H9 (cell line): ENCODE measurements at regions not wholly inside any gene's neighbourhood (a gene's known extent, or its start where the extent isn't known, plus 50 kb on each side); places are given as distances from the start of the nearest gene placed in this dataset.

Source experiments
- DNase-seq: peaks from one replicate; pipeline ENCODE4 v3.0.0-alpha.2; 2017
- H2AFZ ChIP-seq: one replicate; pipeline ENCODE4 v1.6.1; 2013; ENCODE audit warnings: mild to moderate bottlenecking, low read length, control low read depth, moderate library complexity
- H2AK5ac ChIP-seq: 2 replicates; pipeline ENCODE4 v1.6.1; 2013; ENCODE audit warnings: low read length, control low read depth, mixed read lengths; ENCODE audit not compliant: insufficient read length
- H2BK120ac ChIP-seq: one replicate; pipeline ENCODE4 v1.6.1; 2013; ENCODE audit warnings: low read depth, mild to moderate bottlenecking, low read length, control low read depth, inconsistent platforms; ENCODE audit not compliant: poor library complexity, severe bottlenecking
- H2BK12ac ChIP-seq: 2 replicates; pipeline ENCODE4 v1.6.1; 2013; ENCODE audit warnings: low read length, control low read depth, mixed read lengths, low read depth; ENCODE audit not compliant: insufficient read length
- H2BK15ac ChIP-seq: 2 replicates; pipeline ENCODE4 v1.6.1; 2013; ENCODE audit warnings: low read depth, low read length, control low read depth
- H2BK20ac ChIP-seq: one replicate; pipeline ENCODE4 v1.6.1; 2013; ENCODE audit warnings: low read depth, mild to moderate bottlenecking, low read length, control low read depth, inconsistent platforms; ENCODE audit not compliant: poor library complexity, severe bottlenecking
- H2BK5ac ChIP-seq: 2 replicates; pipeline ENCODE4 v1.6.1; 2013; ENCODE audit warnings: low read length, control low read depth, mixed read lengths; ENCODE audit not compliant: insufficient read length
- H3K14ac ChIP-seq: 2 replicates; pipeline ENCODE4 v1.6.1; 2013; ENCODE audit warnings: low read length, control low read depth; ENCODE audit not compliant: insufficient read depth
- H3K18ac ChIP-seq: 2 replicates; pipeline ENCODE4 v1.6.1; 2013; ENCODE audit warnings: low read depth, mild to moderate bottlenecking, mixed read lengths, low read length, control low read depth; ENCODE audit not compliant: insufficient read length
- H3K23ac ChIP-seq: 2 replicates; pipeline ENCODE4 v1.6.1; 2013; ENCODE audit warnings: low read length, control low read depth, mixed read lengths, low read depth; ENCODE audit not compliant: insufficient read length
- H3K23me2 ChIP-seq: 2 replicates; pipeline ENCODE4 v1.6.1; 2013; ENCODE audit warnings: low read depth, mild to moderate bottlenecking, mixed read lengths, low read length, control low read depth; ENCODE audit not compliant: insufficient read length, poor library complexity, severe bottlenecking
- H3K27ac ChIP-seq: 2 replicates; pipeline ENCODE4 v1.5.1; 2013; ENCODE audit warnings: low read length, control low read depth, mixed read lengths, low read depth; ENCODE audit not compliant: insufficient read length
- H3K27me3 ChIP-seq: 2 replicates; pipeline ENCODE4 v1.6.1; 2013; ENCODE audit warnings: low read length, control low read depth, inconsistent platforms; ENCODE audit not compliant: insufficient read depth
- H3K4ac ChIP-seq: 2 replicates; pipeline ENCODE4 v1.6.1; 2013; ENCODE audit warnings: low read depth, mild to moderate bottlenecking, control low read depth, inconsistent platforms, low read length, moderate library complexity
- H3K4me1 ChIP-seq: 2 replicates; pipeline ENCODE4 v1.6.1; 2013; ENCODE audit warnings: low read length, control low read depth, inconsistent platforms; ENCODE audit not compliant: insufficient read depth
- H3K4me2 ChIP-seq: 2 replicates; pipeline ENCODE4 v1.6.1; 2013; ENCODE audit warnings: low read length, control low read depth, mixed read lengths; ENCODE audit not compliant: insufficient read length, insufficient read depth
- H3K56ac ChIP-seq: 2 replicates; pipeline ENCODE4 v1.6.1; 2013; ENCODE audit warnings: low read depth, mild to moderate bottlenecking, mixed read lengths, low read length, control low read depth; ENCODE audit not compliant: insufficient read length
- H3K79me1 ChIP-seq: 2 replicates; pipeline ENCODE4 v1.6.1; 2013; ENCODE audit warnings: low read depth, mild to moderate bottlenecking, moderate library complexity, low read length, control low read depth, inconsistent platforms; ENCODE audit not compliant: insufficient read depth, poor library complexity, severe bottlenecking
- H3K79me2 ChIP-seq: 2 replicates; pipeline ENCODE4 v1.6.1; 2013; ENCODE audit warnings: low read length, control low read depth, inconsistent platforms; ENCODE audit not compliant: insufficient read depth
- H3K9ac ChIP-seq: 2 replicates; pipeline ENCODE4 v1.6.1; 2013; ENCODE audit warnings: low read length, control low read depth, mixed read lengths; ENCODE audit not compliant: insufficient read length; ENCODE audit errors: extremely low read depth
- H3K9me3 ChIP-seq: one replicate; pipeline ENCODE4 v1.6.1; 2013; ENCODE audit warnings: low read depth, low read length, inconsistent platforms; ENCODE audit not compliant: control insufficient read depth
- H3T11ph ChIP-seq: one replicate; pipeline ENCODE4 v1.6.1; 2013; ENCODE audit warnings: mild to moderate bottlenecking, low read length, control low read depth, inconsistent platforms
- H4K20me1 ChIP-seq: one replicate; pipeline ENCODE4 v1.6.1; 2013; ENCODE audit not compliant: control insufficient read depth, insufficient read length, insufficient read depth
- H4K5ac ChIP-seq: 2 replicates; pipeline ENCODE4 v1.6.1; 2013; ENCODE audit warnings: low read depth, mild to moderate bottlenecking, mixed read lengths, low read length, control low read depth; ENCODE audit not compliant: insufficient read length
- H4K8ac ChIP-seq: replicated peaks from 2 replicates; pipeline ENCODE4 v1.6.1; 2013; ENCODE audit warnings: low read length, control low read depth, mixed read lengths, low read depth; ENCODE audit not compliant: insufficient read length
- H4K91ac ChIP-seq: 2 replicates; pipeline ENCODE4 v1.6.1; 2013; ENCODE audit warnings: low read depth, mild to moderate bottlenecking, moderate library complexity, mixed read lengths, low read length, control low read depth; ENCODE audit not compliant: insufficient read length
- H3K27ac Mint-ChIP-seq, 3 experiments: 2 replicates in 2 of 3; 3 replicates in 1 of 3; pipeline ENCODE4 v1.8.0; 2020 to 2021; ENCODE audit warnings: mixed read lengths in 3 of 3, mild to moderate bottlenecking in 1 of 3, moderate library complexity in 1 of 3
- H3K27me3 Mint-ChIP-seq: 2 replicates; pipeline ENCODE4 v1.8.0; 2021; ENCODE audit warnings: low read depth, mild to moderate bottlenecking, moderate library complexity, mixed read lengths
- H3K36me3 Mint-ChIP-seq, 3 experiments: 2 replicates in 2 of 3; 3 replicates in 1 of 3; pipeline ENCODE4 v1.8.0; 2020 to 2021; ENCODE audit warnings: low read depth in 3 of 3, mixed read lengths in 3 of 3; ENCODE audit not compliant: insufficient read depth in 1 of 3
- H3K4me1 Mint-ChIP-seq, 2 experiments: 2 replicates each; pipeline ENCODE4 v1.8.0; 2020; ENCODE audit warnings: mixed read lengths in 2 of 2
- H3K4me3 Mint-ChIP-seq, 2 experiments: 2 replicates in 1 of 2; 3 replicates in 1 of 2; pipeline ENCODE4 v1.8.0; 2020 to 2021; ENCODE audit warnings: mild to moderate bottlenecking in 2 of 2, mixed read lengths in 2 of 2, moderate library complexity in 1 of 2
- H3K9me3 Mint-ChIP-seq, 2 experiments: 2 replicates in 1 of 2; 3 replicates in 1 of 2; pipeline ENCODE4 v1.8.0; 2020; ENCODE audit warnings: mild to moderate bottlenecking in 2 of 2, mixed read lengths in 2 of 2, moderate library complexity in 1 of 2
- TF ChIP-seq, protein P1 (sequence below): fragments of 200-600 bp; sonication (generic); conservative IDR thresholded peaks from 3 replicates; pipeline ENCODE4 v1.8.0; 2021; ENCODE audit warnings: antibody characterized with exemption, mild to moderate bottlenecking

DNA sequence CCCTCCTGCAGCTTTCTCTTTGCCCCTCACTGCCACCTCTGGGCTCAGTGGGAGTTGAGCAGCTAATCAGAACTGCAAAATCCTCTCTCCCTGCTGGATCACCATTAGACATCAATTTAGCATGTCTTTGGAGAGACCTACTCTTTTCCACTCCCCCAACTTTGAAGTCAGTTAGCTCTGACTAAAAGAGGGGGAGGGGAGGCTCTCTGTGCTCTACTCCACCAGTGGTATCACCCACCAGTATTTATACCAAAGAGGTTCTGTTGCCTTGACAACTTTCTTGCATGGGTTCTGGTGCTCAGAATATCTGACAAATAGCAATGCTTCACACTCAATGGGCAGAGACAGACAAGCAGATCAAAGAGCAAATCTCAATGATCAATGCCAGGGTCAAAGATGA lies 146.2 kb upstream of the ROPN1 start:
- Mint-ChIP-seq H3K27ac (no peak overlapping the region), H3K36me3 (no peaks in the 10 kb centered on the region), H3K4me3 (no peak overlapping the region), H3K9me3 (no peaks in the 10 kb centered on the region), H3K27me3 (no peaks in the 10 kb centered on the region; the same call in 1 of the 2 replicates), H3K4me1 (peaks cover 13 to 14% of the 10 kb centered on the region in 2 experiments)
- TF ChIP-seq, protein P1, sequence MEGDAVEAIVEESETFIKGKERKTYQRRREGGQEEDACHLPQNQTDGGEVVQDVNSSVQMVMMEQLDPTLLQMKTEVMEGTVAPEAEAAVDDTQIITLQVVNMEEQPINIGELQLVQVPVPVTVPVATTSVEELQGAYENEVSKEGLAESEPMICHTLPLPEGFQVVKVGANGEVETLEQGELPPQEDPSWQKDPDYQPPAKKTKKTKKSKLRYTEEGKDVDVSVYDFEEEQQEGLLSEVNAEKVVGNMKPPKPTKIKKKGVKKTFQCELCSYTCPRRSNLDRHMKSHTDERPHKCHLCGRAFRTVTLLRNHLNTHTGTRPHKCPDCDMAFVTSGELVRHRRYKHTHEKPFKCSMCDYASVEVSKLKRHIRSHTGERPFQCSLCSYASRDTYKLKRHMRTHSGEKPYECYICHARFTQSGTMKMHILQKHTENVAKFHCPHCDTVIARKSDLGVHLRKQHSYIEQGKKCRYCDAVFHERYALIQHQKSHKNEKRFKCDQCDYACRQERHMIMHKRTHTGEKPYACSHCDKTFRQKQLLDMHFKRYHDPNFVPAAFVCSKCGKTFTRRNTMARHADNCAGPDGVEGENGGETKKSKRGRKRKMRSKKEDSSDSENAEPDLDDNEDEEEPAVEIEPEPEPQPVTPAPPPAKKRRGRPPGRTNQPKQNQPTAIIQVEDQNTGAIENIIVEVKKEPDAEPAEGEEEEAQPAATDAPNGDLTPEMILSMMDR, result no peak
- no peaks in the 10 kb centered on the region for H3K23me2 ChIP-seq
- H2BK5ac ChIP-seq, result no peak overlapping the region
- no peak overlapping the region for H3T11ph ChIP-seq
- H2BK15ac ChIP-seq, result no peak overlapping the region
- H4K20me1 ChIP-seq, result no peaks in the 10 kb centered on the region
- H4K91ac ChIP-seq, result no peak overlapping the region
- no peak overlapping the region for H3K18ac ChIP-seq
- no peak overlapping the region for H3K4me2 ChIP-seq
- H3K9ac ChIP-seq, result no peak overlapping the region
- H3K27ac ChIP-seq, result no peak overlapping the region
- no peak overlapping the region for H2AFZ ChIP-seq
- DNase-seq, result no peak
- H3K9me3 ChIP-seq, result no peaks in the 10 kb centered on the region
- H3K56ac ChIP-seq, result no peak overlapping the region
- H2AK5ac ChIP-seq, result no peak overlapping the region
- no peak overlapping the region for H4K8ac ChIP-seq
- no peaks in the 10 kb centered on the region for H3K79me1 ChIP-seq
- H3K14ac ChIP-seq, result no peak overlapping the region
- no peak overlapping the region for H2BK120ac ChIP-seq
- no peak overlapping the region for H2BK20ac ChIP-seq
- no peaks in the 10 kb centered on the region for H3K79me2 ChIP-seq
- H2BK12ac ChIP-seq, result no peak overlapping the region
- no peaks in the 10 kb centered on the region for H3K4me1 ChIP-seq
- H3K23ac ChIP-seq, result no peak overlapping the region
- H4K5ac ChIP-seq, result no peak overlapping the region
- no peaks in the 10 kb centered on the region for H3K27me3 ChIP-seq
- H3K4ac ChIP-seq, result no peak overlapping the region
